ENCODE measurements at regions not wholly inside any gene's neighbourhood (a gene's known extent, or its start where the extent isn't known, plus 50 kb on each side); places are given as distances from the start of the nearest gene placed in this dataset.
A peak's percentile ranks its signal among the peaks of the same experiment; 100 is the strongest.

DNA sequence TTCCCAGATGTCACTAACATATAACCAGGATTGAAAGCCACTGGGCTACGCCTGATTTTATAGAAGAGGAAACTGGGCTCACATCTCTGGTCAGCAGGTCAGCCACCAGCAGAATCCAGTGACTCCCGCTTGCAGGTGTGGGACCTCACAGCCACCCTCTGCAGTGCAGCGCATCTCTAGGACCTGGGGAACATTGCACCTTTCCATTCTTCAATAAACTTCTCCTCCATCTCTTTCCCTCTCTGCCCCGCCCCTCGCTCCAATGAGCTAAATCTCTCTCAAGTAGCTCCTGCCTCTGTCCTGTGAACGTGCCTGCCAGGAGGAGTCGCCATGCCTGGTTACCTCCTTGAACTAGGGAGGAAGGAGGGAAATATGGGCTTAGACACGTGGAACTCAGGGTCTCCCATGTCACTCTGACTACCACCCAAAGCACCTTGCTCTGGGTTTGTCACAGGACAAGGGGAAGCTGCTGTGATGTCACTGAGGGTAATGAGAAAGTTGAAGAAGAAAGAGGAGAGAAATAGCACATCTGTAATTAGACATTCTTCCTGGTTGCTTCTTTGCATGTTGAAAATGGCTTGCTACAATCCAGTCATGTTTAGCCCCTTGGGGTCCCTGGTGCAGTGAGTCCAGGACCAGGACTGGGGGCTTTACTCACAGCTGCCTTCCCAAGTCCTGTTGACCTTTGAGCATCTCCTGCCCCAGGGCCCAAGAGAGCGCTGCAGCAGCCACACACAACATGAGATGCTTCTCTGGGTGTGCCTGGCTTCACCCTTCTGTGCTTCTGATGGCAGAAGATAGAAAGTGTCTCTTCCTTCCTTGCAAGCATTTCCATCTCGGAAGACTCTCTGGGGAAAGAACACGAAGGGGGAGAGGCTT lies 469.4 kb downstream of the PREX1 start:
- DNase-seq (ENCODE audit: low spot score): no peak

DNA sequence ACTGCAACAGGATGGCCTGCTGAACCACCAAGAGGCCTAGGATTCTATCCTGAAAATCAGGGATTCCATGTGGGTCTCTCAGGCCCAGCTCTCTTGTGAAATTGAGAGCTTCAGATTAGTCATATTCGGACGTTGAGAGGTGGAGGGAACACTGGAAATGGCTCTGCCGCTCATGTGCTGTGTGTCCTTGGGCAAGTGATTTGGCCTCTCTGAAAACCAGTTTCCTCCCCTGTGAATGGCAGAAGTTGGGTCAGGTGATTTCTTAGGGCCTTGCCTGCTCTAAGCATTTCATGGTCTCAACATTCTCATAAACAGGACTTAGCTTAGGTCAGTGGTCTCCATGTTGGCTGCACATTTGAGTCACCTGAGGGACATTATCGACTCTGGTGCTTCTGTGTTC lies 470.1 kb downstream of the PREX1 start:
- no peak for DNase-seq (ENCODE audit: low spot score)

DNA sequence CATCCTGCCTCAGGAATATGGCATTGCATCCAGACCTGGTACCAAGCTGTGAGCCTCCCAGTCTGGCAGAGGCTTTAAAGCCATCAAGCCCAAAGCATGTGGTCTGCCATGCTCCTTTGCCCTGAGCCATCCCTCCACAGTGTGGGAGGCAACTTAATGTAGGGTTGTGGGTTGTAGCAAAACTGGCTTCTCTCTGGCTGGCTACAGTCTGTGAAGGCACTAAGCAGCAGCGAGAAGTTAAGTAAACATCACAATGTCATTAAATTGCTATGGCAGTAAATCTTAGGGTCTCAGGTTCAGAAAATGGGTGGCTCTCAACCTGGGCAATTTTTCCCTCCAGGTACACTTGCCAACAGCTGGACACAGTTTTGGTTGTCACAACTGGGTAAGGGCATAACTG lies 472.9 kb downstream of the PREX1 start:
- no peak for DNase-seq (ENCODE audit: low spot score)

DNA sequence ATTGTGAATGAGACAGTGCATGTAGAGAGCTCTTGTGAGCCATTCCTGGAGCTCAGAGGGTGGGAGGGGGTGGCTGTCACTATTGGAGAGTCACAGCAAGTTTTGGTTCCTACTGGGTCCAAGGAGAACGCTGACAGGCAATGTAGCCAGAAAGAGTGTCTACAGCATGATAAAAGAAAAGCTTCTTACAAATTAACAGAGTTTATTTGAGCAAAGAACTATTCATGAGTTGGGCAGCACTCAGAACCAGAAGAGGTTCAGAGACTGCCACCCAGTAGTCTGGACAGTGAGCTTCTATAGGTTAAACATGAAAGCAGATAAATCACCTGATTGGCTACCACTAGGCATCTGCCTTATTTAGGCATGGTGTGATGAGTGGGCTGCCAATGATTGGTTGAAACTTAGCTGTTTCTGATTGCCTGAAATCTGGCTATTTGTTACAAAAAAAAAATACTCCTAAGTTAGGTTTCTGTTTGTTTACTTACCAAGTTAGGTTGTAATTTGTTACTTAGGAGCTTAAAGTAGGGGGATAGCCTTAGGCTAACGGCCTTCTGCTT lies 473.4 kb downstream of the PREX1 start:
- no peak for DNase-seq (ENCODE audit: low spot score)

DNA sequence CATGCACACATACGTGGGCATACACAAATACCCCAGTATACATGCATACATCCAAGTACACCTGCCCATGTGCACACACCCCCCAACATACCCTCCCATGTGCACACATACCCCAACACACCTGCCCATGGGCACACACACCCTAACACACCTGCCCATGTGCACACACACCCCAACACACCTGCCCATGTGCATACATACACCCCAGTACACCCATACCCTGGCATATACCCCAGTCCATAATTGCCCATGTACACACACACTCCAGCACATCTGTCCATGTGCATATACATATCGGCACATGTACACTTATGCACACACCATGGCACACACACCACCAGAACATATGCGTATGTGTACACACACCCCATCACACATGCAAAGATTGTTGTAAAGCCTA lies 475.2 kb downstream of the PREX1 start:
- DNase-seq (ENCODE audit: low spot score): no peak

DNA sequence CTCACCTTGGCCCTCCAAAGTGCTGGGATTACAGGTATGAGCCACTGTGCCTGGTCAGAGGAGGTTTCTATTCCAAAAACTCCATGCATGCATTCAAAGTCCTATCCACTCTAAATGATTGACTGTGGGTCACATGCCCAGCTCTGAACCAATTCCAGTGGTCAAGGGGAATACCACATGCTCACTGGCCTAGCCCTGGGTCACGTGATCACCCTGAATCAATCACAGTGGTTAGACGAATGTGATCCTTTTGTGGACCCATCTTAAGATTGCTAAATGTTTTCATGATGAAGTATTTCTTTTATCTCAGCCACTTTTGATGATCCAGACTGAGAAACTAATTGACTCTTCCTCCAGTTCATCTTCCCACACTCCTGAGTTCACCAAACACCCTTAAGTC lies 475.8 kb downstream of the PREX1 start:
- no peak for DNase-seq (ENCODE audit: low spot score)

DNA sequence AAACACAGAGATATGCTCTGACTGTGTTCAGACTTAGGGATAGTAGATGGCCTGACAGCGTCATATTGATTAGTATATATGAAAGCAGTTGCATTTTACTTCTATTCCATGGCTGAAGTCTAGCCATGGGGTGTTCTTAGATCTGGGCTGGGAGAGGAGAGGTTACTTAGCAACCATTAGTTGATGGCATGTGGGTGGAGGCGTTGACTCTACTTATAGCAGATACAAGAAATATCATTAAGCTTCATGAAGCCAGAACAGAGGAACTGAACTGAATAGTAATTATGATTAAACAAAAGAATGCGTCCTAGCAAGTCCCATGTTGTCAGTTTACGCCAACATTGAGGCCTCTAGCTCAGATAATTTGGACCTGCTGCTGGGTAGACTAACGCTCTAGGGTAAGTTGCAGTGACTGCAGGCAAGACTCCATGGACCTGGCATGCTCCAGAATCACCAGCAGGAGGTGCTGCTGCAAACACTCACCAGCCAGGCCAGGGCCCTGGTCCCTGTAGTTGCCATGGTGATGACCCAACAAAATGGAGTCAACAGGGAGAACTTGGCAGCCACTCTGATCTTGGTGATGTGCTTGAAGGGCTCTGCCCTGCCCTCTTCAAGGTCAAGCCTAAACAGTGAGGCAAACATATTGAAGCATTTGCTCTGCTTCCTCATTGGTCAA lies 477.3 kb downstream of the PREX1 start:
- DNase-seq (ENCODE audit: low spot score): peak; percentile 45

DNA sequence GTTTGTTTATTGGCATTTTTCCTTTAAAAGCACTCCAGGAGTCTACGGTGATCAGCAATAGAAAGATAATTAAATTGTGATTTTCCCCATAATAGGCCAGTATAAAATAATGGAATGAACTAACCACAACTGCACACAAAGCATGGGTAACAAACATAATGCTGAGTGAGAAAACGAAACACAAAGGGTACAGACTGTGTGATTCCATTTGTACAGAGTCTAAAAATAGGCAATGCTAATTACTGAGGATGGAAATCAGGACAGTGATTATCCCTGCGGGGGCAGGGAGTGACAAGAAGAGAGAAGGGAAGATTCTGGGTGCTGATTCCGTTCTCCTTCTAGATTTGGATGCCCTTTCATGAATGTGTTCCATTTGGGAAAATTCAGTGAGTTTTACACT lies 478.1 kb downstream of the PREX1 start:
- peak; percentile 53 for DNase-seq (ENCODE audit: low spot score)

DNA sequence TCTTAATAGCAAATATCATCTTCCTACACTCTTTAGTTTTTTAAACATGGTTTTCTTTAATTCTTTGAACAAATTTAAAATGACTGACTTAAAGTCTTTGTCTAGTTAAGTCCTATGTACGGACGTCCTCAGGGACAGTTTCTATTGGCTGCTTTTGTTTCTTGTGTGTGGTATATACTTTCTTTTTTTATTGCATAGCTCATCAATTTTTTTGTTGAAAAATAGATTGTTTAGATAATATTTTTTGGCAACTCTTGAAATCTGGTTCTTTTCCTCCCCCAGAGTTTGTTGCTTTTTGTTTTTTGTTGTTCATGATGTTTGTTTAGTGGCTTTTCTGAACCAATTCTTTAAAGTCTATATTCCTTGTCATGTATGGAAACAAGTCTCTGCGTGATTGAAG lies 479.8 kb downstream of the PREX1 start:
- DNase-seq (ENCODE audit: low spot score): no peak

DNA sequence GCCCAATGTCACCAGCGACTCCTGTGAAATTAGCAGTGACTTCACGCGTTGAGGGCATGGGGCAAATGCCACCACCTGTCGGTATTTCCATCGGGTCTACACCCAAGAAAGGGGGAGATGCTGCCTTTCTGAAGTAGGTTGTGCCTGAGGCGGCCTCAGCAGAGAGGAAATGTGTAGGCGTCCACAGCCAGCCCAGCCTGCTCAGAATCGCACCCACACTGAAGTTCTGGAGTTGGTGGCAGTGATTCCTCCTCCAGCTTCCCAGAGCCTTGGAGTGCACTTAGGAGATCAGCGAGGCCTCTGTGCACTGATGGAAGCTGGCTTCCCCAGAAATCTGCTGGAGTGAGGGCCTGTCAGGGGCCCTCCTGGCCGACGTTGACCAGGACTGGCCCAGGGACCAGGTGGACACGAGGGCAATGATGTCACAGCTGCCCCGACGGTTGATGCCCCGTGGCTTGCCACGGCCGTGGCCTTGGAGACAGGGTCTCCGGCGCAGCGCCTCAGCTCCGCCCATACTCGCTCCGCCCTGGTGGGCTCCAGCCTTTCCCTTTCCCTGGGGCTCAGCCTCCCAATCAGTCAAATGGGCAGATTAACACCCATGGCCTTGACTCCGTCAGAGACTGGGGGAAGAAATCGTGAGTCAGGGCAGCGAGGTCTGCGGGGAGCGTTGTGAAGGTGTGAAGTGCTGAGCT lies 484.8 kb downstream of the PREX1 start:
- no peak for DNase-seq (ENCODE audit: low spot score)

DNA sequence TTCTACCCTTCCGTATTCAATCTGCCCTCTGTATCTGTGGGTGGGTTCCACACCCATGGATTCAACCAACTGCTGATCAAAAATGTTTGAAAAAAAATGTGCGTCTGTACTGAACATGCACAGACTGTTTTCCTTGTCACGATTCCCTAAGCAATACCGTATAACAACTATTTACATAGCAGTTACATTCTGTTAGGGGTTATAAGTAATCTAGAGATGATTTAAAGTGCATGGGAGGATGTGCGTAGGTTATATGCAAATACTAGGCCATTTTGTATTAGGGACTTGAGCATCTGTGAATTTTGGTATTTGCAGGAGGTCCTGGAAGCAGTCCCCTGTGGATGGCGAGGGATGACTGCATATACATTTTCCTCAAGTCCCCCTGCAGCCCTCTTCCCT lies 486.9 kb downstream of the PREX1 start:
- DNase-seq (ENCODE audit: low spot score): no peak

DNA sequence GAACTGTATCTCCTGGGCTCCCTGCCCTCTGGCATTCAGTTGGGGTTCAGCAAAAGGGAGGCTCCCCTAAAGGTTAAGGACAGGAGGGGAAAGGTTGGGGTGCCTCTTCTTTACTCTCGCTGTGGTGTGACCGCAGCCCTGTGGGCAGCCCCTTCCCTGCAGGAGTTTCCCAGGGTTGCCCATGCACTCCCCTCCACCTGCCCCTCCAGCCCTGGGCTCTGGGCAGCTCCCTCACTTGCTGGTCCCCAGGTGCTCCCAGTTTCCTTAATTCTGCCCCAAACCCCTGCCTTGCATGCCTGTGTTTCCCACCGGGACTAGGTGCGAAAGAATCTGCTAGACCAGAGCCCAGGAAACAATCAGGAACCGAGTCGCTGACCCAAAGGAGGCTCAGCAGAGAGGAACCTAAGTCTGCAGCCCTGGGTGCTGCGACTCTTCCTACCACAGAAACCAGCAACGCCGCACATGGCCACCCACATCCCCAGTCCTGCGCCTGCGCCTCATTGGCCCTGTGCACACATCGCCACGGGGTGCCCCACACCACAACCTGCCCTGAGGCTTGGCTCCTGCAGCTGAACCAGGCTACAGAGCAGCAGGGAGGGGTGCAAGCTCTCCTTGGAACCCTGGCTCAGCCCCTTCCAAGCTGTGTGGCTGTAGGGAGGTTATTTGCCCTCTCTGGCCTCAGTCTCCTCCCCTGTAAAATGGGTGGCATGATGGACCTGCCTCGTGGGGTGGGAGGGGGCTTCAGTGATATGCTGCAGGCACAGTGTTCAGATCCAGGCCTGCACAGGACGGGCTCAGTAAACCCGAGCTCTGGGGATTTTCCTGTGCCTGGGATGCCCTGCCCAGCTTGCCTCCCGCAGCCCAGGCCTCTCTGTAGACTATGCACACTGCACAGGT lies 487.6 kb downstream of the PREX1 start:
- no peak for DNase-seq (ENCODE audit: low spot score)

DNA sequence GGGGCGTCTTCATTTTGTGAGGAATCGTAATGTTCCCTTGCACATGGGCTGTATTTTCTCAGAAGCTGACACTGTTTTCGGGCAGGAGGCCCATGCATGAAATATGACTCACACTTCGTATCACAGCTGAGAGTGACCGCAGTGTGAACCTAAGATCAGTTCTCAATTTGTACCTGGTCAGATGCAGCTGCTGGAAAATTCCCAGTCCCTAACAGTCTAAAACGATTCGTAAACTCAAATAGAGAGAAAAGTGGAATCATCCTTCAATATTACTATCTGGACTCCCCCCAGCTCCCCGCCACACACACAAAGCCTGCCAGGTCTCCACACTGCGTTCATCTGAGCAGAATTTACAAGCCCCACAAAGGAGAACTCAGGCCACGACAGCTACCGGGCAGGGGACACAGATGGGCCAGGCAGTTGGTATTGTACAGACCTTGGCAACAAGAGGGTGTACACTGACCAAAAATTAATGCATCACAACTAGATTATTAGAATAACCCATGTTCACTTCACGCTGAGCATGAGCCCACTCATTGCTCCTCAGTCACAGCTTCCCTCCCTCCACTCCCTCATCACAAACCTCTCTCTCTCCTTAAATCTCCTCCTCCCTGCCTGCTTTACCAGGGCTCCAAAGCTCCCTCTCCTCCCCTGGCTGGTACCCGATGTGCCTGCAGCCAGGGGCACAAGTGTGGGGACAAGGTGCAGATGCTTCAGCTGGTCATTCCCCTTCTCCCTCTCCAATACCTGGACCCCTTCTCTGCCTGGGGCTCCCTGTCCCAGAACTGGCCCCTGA lies 488.4 kb downstream of the PREX1 start:
- DNase-seq (ENCODE audit: low spot score): no peak

DNA sequence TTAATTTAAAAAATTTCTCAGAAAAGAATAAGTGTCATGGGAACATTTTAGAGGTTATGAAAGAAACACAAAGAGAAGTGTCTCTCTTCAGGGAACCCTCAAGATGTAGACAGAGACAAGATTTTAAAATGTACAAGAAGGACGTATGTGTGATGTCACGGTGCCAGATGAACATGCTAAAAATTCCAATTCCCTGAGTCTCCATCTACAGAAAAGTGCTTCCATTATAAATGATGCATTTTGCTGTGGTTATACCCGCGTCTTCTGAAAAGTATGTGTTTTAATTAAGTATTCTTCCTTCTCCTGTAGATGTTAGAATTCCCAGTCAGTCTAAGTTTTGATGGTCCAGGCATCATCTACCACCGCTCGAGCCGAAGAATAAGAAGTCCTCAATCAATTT lies 489.1 kb downstream of the PREX1 start:
- DNase-seq (ENCODE audit: low spot score): no peak

DNA sequence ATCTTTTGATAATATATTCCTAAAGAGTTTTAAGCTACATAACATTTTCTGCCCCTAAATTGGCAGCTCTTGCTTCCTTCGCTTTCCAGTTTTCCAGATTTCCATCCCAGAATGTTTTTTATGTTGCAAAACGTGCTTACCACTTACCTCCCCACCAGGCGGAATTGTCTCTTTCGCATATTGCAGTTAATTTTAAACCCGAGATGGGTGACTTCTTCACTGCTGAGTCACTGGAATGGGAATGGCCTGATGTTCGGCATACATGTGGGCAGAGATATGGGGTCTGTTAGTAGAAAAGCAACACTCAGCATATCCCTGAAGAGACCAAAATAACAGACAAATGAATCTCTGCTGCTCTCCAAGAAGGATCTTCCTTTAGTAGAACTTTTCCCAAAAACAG lies 491.2 kb downstream of the PREX1 start:
- DNase-seq (ENCODE audit: low spot score): no peak

DNA sequence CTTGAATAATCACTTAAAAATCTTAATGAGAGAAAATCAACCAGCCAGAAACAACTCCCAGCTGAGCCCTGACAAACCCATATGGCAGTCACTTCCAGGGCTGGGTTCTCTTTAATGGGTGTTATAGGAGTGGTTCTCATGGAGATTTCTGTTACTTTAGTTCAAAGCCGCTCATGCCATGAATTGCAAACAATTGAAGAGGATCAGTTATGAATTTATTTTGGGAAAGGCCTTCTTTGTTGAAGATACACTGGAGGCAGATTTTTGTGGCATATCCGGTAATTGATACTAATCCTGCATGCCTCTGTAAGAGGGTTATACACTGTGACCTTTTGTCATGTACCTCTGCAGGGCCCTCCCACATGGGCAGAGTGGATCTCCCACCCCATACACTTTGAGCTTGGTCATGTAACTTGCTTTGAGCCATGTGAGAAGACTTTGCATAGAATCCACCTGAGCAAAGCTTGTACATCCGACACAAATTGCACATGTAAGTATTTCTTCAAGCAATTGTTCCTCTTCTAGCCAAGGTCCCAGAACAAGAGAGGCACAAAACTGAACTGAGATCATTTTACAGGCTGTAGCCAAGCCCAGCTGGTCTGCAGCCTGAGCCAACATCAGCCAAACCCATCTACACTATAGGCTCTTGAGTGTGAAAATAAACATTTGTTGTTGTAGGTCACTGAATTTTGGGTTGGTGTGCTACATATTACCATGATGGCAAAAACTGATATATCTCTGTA lies 492.3 kb downstream of the PREX1 start:
- DNase-seq (ENCODE audit: low spot score): peak; percentile 51

DNA sequence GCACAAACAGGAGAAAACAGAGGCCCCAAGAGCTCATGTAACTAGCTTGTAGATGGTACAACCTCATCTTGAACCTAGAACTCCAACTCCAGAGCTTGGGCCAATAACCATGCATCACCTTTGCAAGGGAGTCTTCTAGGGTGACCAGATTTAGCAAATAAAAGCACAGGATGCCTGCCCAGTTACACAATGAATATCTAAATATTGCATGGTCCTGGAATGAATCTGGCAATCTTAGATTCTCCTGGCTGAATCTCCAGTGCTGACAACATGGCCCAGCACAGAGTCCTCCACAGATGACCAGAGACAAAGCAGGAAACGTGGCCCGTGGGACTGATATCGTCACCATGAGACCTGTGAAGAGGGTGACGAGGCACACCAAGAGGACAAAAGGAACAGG lies 494.1 kb downstream of the PREX1 start:
- no peak for DNase-seq (ENCODE audit: low spot score)

DNA sequence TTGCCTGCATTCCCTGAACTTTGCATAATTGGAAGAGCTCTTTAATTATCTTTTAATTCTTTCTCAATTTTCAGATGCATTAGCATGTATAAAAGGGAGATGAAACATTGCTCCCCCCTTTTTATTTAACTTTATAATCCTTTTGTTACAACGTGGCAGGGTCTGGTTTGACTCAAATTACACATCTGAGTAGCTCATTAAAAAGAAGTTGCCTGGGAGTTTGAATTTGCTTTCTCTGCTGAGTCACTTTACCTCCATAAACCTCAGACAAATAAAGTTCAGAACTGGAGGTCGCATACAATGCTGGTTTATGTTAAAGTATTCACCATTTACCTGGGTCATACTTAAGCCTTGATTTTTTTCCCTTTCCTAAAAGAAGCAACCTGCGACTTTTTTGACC lies 495.2 kb downstream of the PREX1 start:
- DNase-seq (ENCODE audit: low spot score): no peak

DNA sequence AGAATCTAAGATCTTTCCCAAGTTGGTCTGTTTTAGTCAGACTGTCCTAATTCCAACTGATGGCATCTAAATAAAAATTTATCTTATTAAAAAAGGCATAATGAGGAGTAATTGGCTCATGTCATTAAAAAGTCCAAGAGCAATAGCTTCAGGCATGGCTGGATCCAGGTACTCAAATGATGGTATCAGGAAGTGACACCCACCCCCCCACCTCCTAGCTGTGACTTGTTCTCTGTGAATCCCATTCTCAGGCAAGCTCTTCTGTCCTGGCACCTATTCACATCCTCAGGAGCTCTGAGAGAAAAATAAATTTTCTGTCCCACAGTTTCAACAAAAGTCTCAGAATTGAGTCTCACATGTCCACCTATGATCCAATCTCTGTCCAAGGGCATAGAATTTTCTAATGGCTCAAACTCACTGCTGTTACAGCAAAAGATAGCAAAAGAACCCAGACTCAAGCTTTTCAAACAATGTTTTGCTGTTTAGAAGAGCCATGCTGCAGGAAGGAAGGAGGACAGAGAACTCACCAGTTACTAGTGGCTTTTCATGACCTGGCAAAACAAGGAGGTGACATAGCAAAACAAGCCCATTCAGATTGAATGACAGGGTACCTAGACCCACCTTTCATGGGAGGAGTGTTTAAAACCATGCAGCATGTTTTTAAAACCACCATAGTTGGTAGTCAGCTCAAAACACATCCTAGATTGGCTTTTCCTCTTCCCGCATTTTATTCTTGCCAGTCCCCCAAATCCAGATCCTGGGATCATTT lies 496.1 kb downstream of the PREX1 start:
- no peak for DNase-seq (ENCODE audit: low spot score)
